HUES64 (cell line): ENCODE measurements at regions not wholly inside any gene's neighbourhood (a gene's known extent, or its start where the extent isn't known, plus 50 kb on each side); places are given as distances from the start of the nearest gene placed in this dataset.

Source experiments
- H3K27ac ChIP-seq: 2 replicates; pipeline ENCODE4 v1.7.0; 2013; ENCODE audit warnings: low read depth, low read length, inconsistent platforms
- H3K27me3 ChIP-seq: 2 replicates; pipeline ENCODE4 v1.6.1; 2013; ENCODE audit warnings: mild to moderate bottlenecking, low read length; ENCODE audit not compliant: insufficient read depth
- H3K36me3 ChIP-seq: 2 replicates; pipeline ENCODE4 v1.6.1; 2013; ENCODE audit warnings: mild to moderate bottlenecking, low read length; ENCODE audit not compliant: insufficient read depth
- H3K4me1 ChIP-seq: 2 replicates; pipeline ENCODE4 v1.6.1; 2013; ENCODE audit warnings: mild to moderate bottlenecking, low read length, moderate library complexity; ENCODE audit not compliant: insufficient read depth
- H3K4me3 ChIP-seq: 2 replicates; pipeline ENCODE4 v1.5.1; 2013; ENCODE audit warnings: mild to moderate bottlenecking, low read length, moderate library complexity
- H3K9ac ChIP-seq: 2 replicates; pipeline ENCODE4 v1.6.1; 2013; ENCODE audit warnings: mild to moderate bottlenecking, low read depth, low read length
- H3K9me3 ChIP-seq: 2 replicates; pipeline ENCODE4 v1.6.1; 2013; ENCODE audit warnings: low read depth, low read length; ENCODE audit not compliant: insufficient read depth
- WGBS: fragments of 150-250, 120-280 bp; methylation state at CpG from one replicate; pipeline ENCODE4 v1.1.7; 2013; ENCODE audit warnings: missing lambda C conversion rate; 5-methylcytosine and 5-hydroxymethylcytosine counted together

DNA sequence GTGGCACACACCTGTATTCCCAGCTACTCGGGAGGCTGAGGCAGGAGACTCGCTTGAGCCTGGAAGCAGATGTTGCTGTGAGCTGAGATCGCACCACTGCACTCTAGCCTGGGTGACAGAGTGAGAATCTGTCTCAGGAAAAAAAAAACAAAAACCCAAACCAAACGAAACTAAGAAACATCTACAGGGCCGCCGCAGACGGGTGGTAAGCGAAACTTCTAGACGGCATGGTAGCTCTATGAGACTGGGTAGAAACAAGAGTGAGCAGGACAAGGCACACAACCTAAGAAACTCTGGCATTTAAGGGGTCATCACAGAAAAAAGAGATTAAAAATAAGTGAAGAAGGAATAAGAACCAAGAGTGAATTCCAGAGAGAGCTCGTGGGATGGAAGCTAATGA, 454.8 kb upstream of the KLF4 start:
- Histone ChIP-seq H3K36me3 (no peaks in the 10 kb centered on the region), H3K27me3 (no peaks in the 10 kb centered on the region), H3K27ac (no peak overlapping the region), H3K4me1 (no peaks in the 10 kb centered on the region), H3K4me3 (no peak overlapping the region), H3K9ac (no peak overlapping the region), H3K9me3 (no peaks in the 10 kb centered on the region)
- WGBS = 97% methylated on average over 10 of the region's 10 CpGs

DNA sequence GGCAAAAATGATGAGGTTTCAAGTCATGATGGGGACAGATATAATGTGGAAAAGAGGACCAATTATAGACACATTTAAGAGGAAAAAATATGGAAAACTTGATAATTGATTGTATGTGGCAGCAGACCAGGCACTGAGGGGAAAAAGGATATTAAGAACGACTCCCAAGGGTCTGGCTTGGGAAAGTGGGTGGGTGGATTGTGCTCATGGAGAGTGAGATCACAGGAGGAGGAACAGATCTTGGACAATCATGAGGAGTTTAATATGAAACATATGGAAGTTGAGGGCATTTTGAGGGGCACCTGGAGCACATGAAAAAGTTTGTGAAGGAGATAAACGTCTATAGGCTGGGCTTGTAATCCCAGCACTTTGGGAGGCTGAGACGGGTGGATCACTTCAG, 454.3 kb upstream of the KLF4 start:
- Histone ChIP-seq H3K27ac (no peak overlapping the region), H3K4me3 (no peak overlapping the region), H3K4me1 (no peaks in the 10 kb centered on the region), H3K9me3 (no peaks in the 10 kb centered on the region), H3K27me3 (no peaks in the 10 kb centered on the region), H3K36me3 (no peaks in the 10 kb centered on the region), H3K9ac (no peak overlapping the region)
- 84% methylated on average over 3 of the region's 3 CpGs for WGBS

DNA sequence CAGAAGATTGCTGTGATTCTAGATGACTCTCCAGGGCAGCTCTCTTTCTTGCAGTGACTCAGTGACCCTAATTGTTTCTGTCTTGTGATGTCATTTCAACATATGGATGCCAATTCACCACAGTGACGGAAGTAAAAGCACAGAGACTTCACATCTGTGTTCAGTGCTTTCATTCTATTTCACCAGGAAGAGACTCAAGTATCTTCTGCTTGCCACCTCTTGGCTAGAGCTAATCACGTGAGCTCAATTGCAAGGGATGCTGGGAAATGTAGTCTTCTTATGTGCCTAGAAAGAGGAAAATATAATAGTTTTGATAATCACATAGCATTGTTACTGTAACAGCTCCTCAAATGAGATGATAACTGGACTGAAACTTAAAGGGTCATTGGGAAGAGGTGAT, 453.3 kb upstream of the KLF4 start:
- Histone ChIP-seq H3K9ac (no peak overlapping the region), H3K27me3 (no peaks in the 10 kb centered on the region), H3K36me3 (no peaks in the 10 kb centered on the region), H3K9me3 (no peaks in the 10 kb centered on the region), H3K4me3 (no peak overlapping the region), H3K4me1 (no peaks in the 10 kb centered on the region), H3K27ac (no peak overlapping the region)
- 86% methylated on average over 2 of the region's 2 CpGs for WGBS

DNA sequence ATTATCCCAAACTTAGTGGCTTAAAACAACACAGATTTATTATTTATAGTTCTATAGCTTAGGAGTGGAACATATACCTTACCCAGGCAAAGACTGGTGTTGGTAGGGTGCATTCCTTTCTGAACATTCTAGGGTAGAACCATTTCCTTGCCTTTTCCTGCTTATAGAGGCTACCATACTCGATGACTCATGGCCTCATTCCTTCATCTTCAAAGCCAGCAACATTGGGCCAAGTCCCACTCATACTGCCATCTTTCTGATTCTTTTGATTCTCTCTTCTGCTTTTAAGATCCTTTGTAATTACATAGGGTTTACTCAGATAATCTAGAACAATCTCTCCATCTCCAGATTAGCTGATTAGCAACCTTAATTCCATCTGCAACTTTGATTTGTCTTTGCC, 452.7 kb upstream of the KLF4 start:
- H3K27me3 ChIP-seq = no peaks in the 10 kb centered on the region
- H3K4me3 ChIP-seq = no peak overlapping the region
- H3K9ac ChIP-seq = no peak overlapping the region
- H3K36me3 ChIP-seq = no peaks in the 10 kb centered on the region
- 88% methylated on average over 1 of the region's 1 CpG for WGBS
- H3K27ac ChIP-seq = no peak overlapping the region
- no peaks in the 10 kb centered on the region for H3K9me3 ChIP-seq
- no peaks in the 10 kb centered on the region for H3K4me1 ChIP-seq

DNA sequence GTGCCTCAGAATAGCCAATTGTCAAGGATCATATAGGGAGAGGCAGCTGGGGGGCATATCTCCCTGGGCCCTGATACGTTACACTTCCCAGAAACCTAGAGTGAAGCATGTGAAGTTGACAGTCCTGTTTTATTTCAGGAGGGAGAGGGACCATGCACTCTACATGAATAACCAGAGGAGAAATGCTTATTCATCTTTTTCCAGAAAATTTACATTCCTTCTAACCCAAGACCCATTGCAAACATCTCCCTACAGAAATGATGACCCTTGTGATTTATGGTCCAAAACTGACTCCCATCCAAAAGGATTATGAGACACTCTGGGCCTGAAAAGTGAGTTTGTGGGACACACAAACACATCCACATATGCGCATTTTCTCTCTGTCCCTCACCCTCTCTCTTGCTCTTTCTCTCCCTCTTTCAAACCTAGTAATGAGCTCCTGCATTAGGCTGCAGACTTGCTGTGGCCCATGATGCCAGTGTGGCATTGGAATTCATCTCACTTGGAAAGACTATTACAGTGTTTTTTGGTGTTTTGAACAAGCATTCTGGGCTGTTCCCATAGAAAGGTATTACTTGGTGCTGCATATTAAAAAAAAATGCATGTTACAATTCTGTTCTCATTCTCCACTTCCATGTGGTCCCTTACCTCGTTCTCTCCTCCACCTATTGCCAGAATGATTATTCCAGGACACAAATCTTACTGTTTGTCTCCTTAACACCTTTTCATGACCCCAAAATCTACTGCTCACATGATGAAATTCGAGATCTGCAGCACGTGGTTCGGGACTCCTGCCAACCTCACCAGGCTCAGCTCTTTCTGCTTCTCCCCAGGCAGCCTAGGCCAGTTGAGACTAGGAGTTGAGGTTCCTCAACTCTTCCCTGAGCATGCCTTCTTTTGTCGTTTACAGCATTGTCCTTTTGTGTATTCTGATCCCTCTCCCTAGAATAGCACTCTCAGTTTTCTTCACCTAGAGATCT, 451.3 kb upstream of the KLF4 start:
- no peaks in the 10 kb centered on the region for H3K27me3 ChIP-seq
- no peaks in the 10 kb centered on the region for H3K4me1 ChIP-seq
- H3K4me3 ChIP-seq = no peak overlapping the region
- no peaks in the 10 kb centered on the region for H3K9me3 ChIP-seq
- no peak overlapping the region for H3K27ac ChIP-seq
- 89% methylated on average over 7 of the region's 7 CpGs for WGBS
- no peak overlapping the region for H3K9ac ChIP-seq
- no peaks in the 10 kb centered on the region for H3K36me3 ChIP-seq

DNA sequence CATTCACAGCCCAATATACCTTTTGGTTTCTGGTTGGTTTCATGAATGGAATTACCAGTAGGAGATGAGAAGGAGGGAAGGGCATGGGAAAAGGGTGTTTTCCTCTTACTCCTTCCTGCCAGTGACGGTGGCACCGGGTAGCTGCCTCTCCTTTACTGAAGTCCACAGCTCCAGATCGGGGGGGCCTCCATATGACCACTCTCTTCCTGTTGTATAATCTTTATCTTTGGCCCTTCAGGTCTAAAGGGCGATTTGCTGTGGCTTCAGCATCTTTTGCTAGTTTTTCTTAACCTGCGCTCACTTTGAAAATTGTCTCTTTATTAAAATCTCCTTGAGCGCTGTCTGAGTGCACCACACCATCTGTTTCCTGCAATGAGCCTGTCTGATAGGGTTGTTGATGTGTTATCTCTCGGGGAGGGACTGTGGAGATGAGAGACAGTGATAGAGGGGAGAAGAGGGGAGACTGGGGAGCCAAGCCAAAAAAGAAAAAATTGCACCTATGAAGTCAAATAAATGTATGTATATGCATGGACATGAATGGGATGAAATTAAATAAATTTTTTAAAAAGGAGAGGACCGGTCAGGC, 449.3 kb upstream of the KLF4 start:
- Histone ChIP-seq H3K4me3 (no peak overlapping the region), H3K9me3 (no peaks in the 10 kb centered on the region), H3K4me1 (no peaks in the 10 kb centered on the region), H3K27me3 (no peaks in the 10 kb centered on the region), H3K27ac (no peak overlapping the region), H3K9ac (no peak overlapping the region), H3K36me3 (no peaks in the 10 kb centered on the region)
- WGBS = 94% methylated on average over 8 of the region's 8 CpGs

DNA sequence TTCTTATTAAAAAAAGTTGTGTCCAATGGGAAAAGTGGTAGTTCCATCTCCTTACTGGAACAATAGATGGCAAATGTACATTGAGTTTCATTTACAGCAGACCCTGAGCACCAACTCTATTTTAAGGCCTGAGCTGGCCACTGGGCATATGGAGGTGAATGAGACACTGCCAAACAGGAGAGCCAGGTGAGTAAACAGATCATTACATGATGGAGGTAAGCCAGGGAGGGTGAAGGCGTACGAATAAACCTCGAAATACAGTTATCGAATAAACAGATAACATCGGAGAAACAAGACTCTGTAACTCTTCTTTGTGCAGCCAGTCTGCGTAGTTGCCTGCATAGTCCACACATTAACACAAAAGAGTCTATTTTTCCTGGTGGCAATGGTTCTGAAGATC, 446.4 kb upstream of the KLF4 start:
- Histone ChIP-seq H3K4me3 (no peak overlapping the region), H3K27me3 (no peaks in the 10 kb centered on the region), H3K27ac (no peak overlapping the region), H3K4me1 (0 out of 2 replicates have a peak, but pooled peaks cover 3% of the 10 kb centered on the region), H3K36me3 (no peaks in the 10 kb centered on the region), H3K9me3 (no peaks in the 10 kb centered on the region), H3K9ac (no peak overlapping the region)
- 95% methylated on average over 6 of the region's 6 CpGs for WGBS

DNA sequence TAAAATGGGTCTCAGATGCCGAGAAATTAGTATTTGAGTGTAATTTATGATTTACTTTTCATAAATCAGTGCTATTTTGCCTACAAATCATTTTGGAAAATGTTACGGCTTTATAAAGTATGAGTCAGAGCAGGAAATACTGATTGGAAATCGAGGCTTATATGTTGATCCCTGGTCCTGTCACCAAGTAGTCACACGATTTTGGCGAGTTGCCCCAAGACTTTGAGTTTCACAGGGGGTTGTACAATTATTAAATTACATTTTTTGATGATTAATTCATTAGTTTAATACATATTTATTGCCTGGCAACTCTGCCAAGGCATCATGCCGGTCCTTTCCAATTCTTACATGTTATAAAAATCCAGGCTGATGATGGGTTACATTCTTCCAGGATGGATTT, 443.9 kb upstream of the KLF4 start:
- no peak overlapping the region for H3K27ac ChIP-seq
- no peaks in the 10 kb centered on the region for H3K9me3 ChIP-seq

DNA sequence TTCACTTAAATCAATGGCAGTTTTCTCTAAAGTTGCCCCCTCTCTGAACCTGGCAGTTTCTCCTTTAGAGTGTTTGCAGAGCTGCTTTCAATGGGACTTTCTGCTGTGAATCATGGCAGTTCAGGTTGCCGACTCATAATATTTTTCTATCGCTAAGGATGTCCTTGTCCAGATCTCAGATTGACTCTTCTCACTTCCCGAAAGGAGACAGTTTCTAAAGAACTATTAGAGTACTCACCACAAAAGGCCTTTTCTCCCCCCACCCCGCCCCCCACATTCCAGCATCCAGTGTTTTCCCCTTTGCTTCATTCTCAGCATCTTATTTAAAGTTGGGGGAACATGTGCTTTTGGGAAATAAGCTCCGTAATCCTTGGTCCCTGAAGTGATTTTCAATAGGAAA, 443.5 kb upstream of the KLF4 start:
- Histone ChIP-seq H3K4me3 (no peak overlapping the region), H3K27me3 (no peaks in the 10 kb centered on the region), H3K4me1 (0 out of 2 replicates have a peak, but pooled peaks cover 3% of the 10 kb centered on the region), H3K27ac (no peak overlapping the region), H3K9me3 (no peaks in the 10 kb centered on the region), H3K36me3 (no peaks in the 10 kb centered on the region), H3K9ac (no peak overlapping the region)
- WGBS = 95% methylated on average over 4 of the region's 5 CpGs

More for the DNA sequence above, 443.9 kb upstream of the KLF4 start:
- H3K9ac ChIP-seq = no peak overlapping the region
- H3K4me1 ChIP-seq = 0 out of 2 replicates have a peak, but pooled peaks cover 3% of the 10 kb centered on the region
- WGBS = 97% methylated on average over 5 of the region's 6 CpGs
- H3K4me3 ChIP-seq = no peak overlapping the region
- no peaks in the 10 kb centered on the region for H3K27me3 ChIP-seq
- no peaks in the 10 kb centered on the region for H3K36me3 ChIP-seq

DNA sequence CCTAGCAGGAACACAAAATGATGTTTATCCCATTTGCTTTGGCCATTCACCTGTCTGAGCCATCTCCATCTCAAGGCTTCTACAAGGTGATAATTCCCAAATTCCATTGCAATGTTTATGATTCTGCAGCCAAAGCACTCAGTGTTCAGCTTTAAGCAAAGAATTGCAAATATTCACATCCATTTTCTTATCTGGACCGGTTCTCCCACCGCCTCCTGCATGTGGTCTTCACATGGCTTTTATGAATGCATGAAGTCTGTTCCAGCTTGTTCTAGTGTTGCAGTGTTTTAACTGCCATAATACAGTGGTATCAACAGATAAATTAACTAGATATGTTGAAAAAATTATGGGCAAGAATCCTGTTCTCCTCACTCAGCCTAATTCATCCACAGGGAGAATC, 443.0 kb upstream of the KLF4 start:
- WGBS = 97% methylated on average over 2 of the region's 2 CpGs
- Histone ChIP-seq H3K4me1 (0 out of 2 replicates have a peak, but pooled peaks cover 3% of the 10 kb centered on the region), H3K36me3 (no peaks in the 10 kb centered on the region), H3K9me3 (no peaks in the 10 kb centered on the region), H3K27ac (no peak overlapping the region), H3K4me3 (no peak overlapping the region), H3K9ac (no peak overlapping the region), H3K27me3 (no peaks in the 10 kb centered on the region)

DNA sequence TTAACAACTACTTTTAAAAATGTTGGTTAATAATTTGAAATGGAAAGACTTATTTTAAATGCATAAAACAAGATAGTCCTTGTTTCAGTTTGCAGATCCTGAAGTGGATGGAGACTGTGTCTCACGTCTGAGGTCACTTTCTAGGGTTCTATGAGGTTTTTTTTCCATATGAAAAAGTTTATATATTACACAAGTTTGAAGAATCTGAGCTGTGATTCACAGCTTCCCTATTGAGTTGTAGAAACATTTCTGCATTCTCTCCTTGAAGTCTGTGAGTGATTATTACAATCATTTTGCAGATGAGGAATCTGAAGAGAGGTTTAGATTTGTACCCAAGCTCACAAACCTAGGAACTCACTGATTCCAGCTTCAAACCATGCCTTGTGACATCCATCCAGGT, 442.5 kb upstream of the KLF4 start:
- Histone ChIP-seq H3K27me3 (no peaks in the 10 kb centered on the region), H3K4me1 (0 out of 2 replicates have a peak, but pooled peaks cover 3% of the 10 kb centered on the region), H3K9me3 (no peaks in the 10 kb centered on the region), H3K27ac (no peak overlapping the region), H3K36me3 (no peaks in the 10 kb centered on the region), H3K4me3 (no peak overlapping the region), H3K9ac (no peak overlapping the region)
- no CpG with 5 or more reads among the region's 1 CpG for WGBS
